ENCODE measurements at regions not wholly inside any gene's neighbourhood (a gene's known extent, or its start where the extent isn't known, plus 50 kb on each side); places are given as distances from the start of the nearest gene placed in this dataset.

DNA sequence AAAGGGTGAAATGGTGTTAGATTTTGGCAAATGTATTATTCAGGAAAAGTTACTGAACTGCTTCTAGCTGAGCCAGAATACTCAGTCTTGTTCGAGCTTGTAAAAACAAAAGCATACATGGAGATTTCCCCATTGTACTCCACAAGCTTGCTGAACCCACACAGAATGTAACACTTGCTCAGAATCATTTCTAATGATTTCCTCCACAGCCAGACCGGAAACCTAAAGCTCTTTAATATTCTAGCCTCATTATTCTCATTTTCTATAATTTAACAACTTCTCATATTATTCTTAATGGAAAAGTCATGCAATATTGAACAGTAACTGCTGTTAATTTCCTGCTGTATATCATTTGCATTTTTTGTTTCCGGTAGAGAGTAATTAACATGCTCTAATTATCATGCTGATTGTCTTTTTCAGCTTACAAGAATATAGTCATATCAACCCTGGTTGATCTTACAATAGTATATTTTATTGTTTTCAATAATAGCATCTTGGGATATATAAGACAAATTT lies 1387.5 kb upstream of the EYS start:
- no peak for DNase-seq (ENCODE audit: low read depth)
- TF ChIP-seq, protein P1, sequence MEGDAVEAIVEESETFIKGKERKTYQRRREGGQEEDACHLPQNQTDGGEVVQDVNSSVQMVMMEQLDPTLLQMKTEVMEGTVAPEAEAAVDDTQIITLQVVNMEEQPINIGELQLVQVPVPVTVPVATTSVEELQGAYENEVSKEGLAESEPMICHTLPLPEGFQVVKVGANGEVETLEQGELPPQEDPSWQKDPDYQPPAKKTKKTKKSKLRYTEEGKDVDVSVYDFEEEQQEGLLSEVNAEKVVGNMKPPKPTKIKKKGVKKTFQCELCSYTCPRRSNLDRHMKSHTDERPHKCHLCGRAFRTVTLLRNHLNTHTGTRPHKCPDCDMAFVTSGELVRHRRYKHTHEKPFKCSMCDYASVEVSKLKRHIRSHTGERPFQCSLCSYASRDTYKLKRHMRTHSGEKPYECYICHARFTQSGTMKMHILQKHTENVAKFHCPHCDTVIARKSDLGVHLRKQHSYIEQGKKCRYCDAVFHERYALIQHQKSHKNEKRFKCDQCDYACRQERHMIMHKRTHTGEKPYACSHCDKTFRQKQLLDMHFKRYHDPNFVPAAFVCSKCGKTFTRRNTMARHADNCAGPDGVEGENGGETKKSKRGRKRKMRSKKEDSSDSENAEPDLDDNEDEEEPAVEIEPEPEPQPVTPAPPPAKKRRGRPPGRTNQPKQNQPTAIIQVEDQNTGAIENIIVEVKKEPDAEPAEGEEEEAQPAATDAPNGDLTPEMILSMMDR (IDR thresholded peaks at IDR 0.05; ENCODE audit: control insufficient read depth, insufficient read depth, low read depth, low read length, missing control alignments) = no peak

GRCh38 chr6:67073938-67074337 lies 1366.9 kb upstream of the EYS start:
- no peak for DNase-seq (ENCODE audit: low read depth)
- H3K4me3 ChIP-seq (ENCODE audit: control insufficient read depth, low read depth, low read length) = no peak overlapping the region
- TF ChIP-seq, protein P1 (IDR thresholded peaks at IDR 0.05; ENCODE audit: control insufficient read depth, insufficient read depth, low read depth, low read length, missing control alignments) = no peak

More for the DNA sequence above, 1387.5 kb upstream of the EYS start:
- H3K4me3 ChIP-seq (ENCODE audit: control insufficient read depth, low read depth, low read length) = no peak overlapping the region

GRCh38 chr6:67068781-67069180 lies 1361.8 kb upstream of the EYS start:
- no peak overlapping the region for H3K4me3 ChIP-seq (ENCODE audit: control insufficient read depth, low read depth, low read length)
- DNase-seq (ENCODE audit: low read depth) = no peak
- TF ChIP-seq, protein P1 (IDR thresholded peaks at IDR 0.05; ENCODE audit: control insufficient read depth, insufficient read depth, low read depth, low read length, missing control alignments) = no peak

- H3K4me3 ChIP-seq (ENCODE audit: control insufficient read depth, low read depth, low read length) = no peak overlapping the region
- no peak for DNase-seq (ENCODE audit: low read depth)
- TF ChIP-seq, protein P1 (IDR thresholded peaks at IDR 0.05; ENCODE audit: control insufficient read depth, insufficient read depth, low read depth, low read length, missing control alignments) = no peak
Measured at GRCh38 chr6:67064323-67064722, 1357.3 kb upstream of the EYS start.

DNA sequence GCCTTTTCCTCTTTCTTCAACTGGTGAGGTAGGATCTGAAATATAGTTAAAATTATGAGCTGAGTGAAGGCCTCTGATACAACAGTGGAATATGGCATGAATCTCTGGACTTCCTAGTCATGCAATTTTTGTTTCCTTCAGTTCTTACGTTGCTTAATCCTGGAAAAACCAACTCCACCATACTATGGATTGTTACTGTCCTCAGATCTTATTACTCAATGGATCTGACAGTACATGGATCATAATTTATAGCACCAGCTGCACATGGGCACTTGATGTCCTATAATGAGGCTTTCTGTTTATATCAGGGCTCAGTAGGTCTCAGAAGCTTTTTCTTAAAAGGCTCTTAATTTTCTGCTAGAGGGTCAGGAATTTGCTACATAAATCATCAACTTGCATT lies 1341.0 kb upstream of the EYS start:
- TF ChIP-seq, protein P1 (IDR thresholded peaks at IDR 0.05; ENCODE audit: control insufficient read depth, insufficient read depth, low read depth, low read length, missing control alignments) = no peak
- H3K4me3 ChIP-seq (ENCODE audit: control insufficient read depth, low read depth, low read length) = no peak overlapping the region
- DNase-seq (ENCODE audit: low read depth) = no peak

- H3K4me3 ChIP-seq (ENCODE audit: control insufficient read depth, low read depth, low read length) = no peak overlapping the region
- no peak for DNase-seq (ENCODE audit: low read depth)
- TF ChIP-seq, protein P1 (IDR thresholded peaks at IDR 0.05; ENCODE audit: control insufficient read depth, insufficient read depth, low read depth, low read length, missing control alignments) = no peak
Measured at GRCh38 chr6:67045076-67045475, 1338.0 kb upstream of the EYS start.

DNA sequence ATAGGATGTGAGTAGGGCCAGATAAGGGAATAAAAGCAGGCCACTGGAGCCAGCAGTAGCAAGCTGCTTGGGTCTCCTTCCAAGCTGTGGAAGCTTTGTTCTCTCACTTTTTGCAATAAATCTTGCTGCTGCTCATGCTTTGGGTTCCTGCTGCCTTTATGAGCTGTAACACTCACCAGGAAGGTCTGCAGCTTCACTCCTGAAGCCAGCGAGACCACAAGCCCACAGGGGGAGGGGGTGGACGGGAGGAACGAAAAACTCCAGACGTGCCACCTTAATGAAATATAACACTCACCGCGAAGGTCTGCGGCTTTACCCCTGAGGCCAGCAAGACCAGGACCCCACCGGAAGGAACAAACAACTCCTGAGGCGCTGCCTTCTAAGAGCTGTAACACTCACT lies 1324.4 kb upstream of the EYS start:
- DNase-seq (ENCODE audit: low read depth) = no peak
- TF ChIP-seq, protein P1 (IDR thresholded peaks at IDR 0.05; ENCODE audit: control insufficient read depth, insufficient read depth, low read depth, low read length, missing control alignments) = no peak
- no peak overlapping the region for H3K4me3 ChIP-seq (ENCODE audit: control insufficient read depth, low read depth, low read length)

Measured in AG09309 (cell line).